Body of pancreas (tissue), 4 donors: ENCODE measurements at regions not wholly inside any gene's neighbourhood (a gene's known extent, or its start where the extent isn't known, plus 50 kb on each side); places are given as distances from the start of the nearest gene placed in this dataset.

Experiments used
- CTCF ChIP-seq, 7 experiments: fragments of 450-650 bp in 4 of 7; fragments of 200-600 bp in 3 of 7; sonication (generic) in 3 of 7; IDR thresholded peaks; one replicate each; pipeline ENCODE4 v1.5.1; 2016 to 2019; ENCODE audit warnings: antibody characterized with exemption in 7 of 7
- POLR2A ChIP-seq, 3 donors: fragments of 450-650 bp; IDR thresholded peaks; one replicate each; pipeline ENCODE4 v1.6.1; 2016; ENCODE audit warnings: antibody characterized with exemption in 3 of 3, mild to moderate bottlenecking in 2 of 3

DNA sequence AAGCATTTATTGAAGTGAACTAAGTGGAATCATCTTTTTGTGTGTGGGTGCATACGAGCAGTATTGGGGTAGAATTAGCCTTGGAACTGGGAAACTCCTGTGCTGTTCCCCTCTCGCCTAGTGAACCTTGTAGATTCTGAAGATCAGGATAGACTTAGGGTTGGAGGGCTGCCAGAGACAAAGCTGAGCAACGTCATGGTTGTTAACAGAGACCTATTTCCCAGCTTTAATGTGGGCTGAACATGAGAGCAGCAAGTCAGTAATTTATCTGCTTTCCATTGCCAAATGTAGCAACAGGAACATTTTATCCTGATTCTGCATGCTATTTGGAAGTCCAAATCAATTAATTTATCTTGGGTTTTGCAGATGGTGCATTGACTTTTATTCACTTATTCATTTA is 246.6 kb downstream of the IL20RB start:
- TF ChIP-seq CTCF (IDR thresholded peaks at IDR 0.05) (no peak), POLR2A (IDR thresholded peaks at IDR 0.05) (no peak)
